IMR-90 (cell line): ENCODE measurements at regions not wholly inside any gene's neighbourhood (a gene's known extent, or its start where the extent isn't known, plus 50 kb on each side); places are given as distances from the start of the nearest gene placed in this dataset.

Experiments
- ATAC-seq: fragments of 200-7000 bp; cut with Tn5 transposase; 2 replicates; pipeline ENCODE4 v1.9.1; 2020; ENCODE audit warnings: low read depth, mild to moderate bottlenecking, moderate library complexity
- BruUV-seq: library from RNA; stranded (reverse); fragments of 400-500 nt; replicated peaks from 2 replicates; lab custom pipeline; 2021; lab: Mats Ljungman, UMichigan
- CTCF ChIA-PET: fragments of 300-600 bp; formaldehyde crosslinking; extraction: SDS; loops from one replicate; lab custom pipeline; 2021; ENCODE audit warnings: antibody characterized with exemption; lab: Yijun Ruan, JAX
- POLR2A ChIA-PET: fragments of 300-600 bp; sonication (Branson Sonifier 250); formaldehyde crosslinking; loops from one replicate; lab custom pipeline; 2022; ENCODE audit warnings: antibody characterized with exemption; ENCODE audit not compliant: unreplicated experiment; lab: Charles Lee
- DNase-seq: peaks from one replicate; pipeline ENCODE4 v3.0.0; 2013
- H2AFZ ChIP-seq: replicated peaks from 2 replicates; pipeline ENCODE3; 2013; ENCODE audit warnings: low read length, mild to moderate bottlenecking; ENCODE audit not compliant: poor library complexity
- H2AK5ac ChIP-seq: 2 replicates; pipeline ENCODE4 v1.6.1; 2013; ENCODE audit warnings: low read depth, low read length, inconsistent platforms
- H2AK9ac ChIP-seq: replicated peaks from 2 replicates; pipeline ENCODE3; 2013; ENCODE audit warnings: mild to moderate bottlenecking, low read depth, low read length, moderate library complexity; ENCODE audit not compliant: poor library complexity
- H2BK120ac ChIP-seq: 2 replicates; pipeline ENCODE4 v1.6.1; 2013; ENCODE audit warnings: low read depth, low read length, inconsistent platforms
- H2BK15ac ChIP-seq: 3 replicates; pipeline ENCODE4 v1.6.1; 2013; ENCODE audit warnings: low read depth, low read length, inconsistent platforms
- H2BK20ac ChIP-seq: 2 replicates; pipeline ENCODE4 v1.6.1; 2013; ENCODE audit warnings: low read depth, mild to moderate bottlenecking, inconsistent platforms, low read length, moderate library complexity
- H2BK5ac ChIP-seq: 2 replicates; pipeline ENCODE4 v1.6.1; 2013; ENCODE audit warnings: mild to moderate bottlenecking, low read depth, low read length, inconsistent platforms; ENCODE audit not compliant: poor library complexity, severe bottlenecking
- H3K14ac ChIP-seq: replicated peaks from 2 replicates; pipeline ENCODE4 v1.6.1; 2013; ENCODE audit warnings: low read depth, low read length, inconsistent platforms
- H3K18ac ChIP-seq: 2 replicates; pipeline ENCODE4 v1.6.1; 2013; ENCODE audit warnings: low read depth, low read length, control low read depth
- H3K23ac ChIP-seq: 2 replicates; pipeline ENCODE4 v1.6.1; 2013; ENCODE audit warnings: low read depth, low read length, inconsistent platforms
- H3K27ac ChIP-seq: 2 replicates; pipeline ENCODE4 v1.5.1; 2013; ENCODE audit warnings: mild to moderate bottlenecking, control low read depth, low read length; ENCODE audit not compliant: insufficient read depth
- H3K27me3 ChIP-seq: 2 replicates; pipeline ENCODE4 v1.6.1; 2013; ENCODE audit warnings: low read length; ENCODE audit not compliant: control insufficient read depth, insufficient read depth
- H3K36me3 ChIP-seq: 2 replicates; pipeline ENCODE4 v1.6.1; 2013; ENCODE audit warnings: low read length, mixed read lengths; ENCODE audit not compliant: control insufficient read depth, insufficient read depth
- H3K4ac ChIP-seq: 2 replicates; pipeline ENCODE4 v1.6.1; 2013; ENCODE audit warnings: low read depth, low read length, inconsistent platforms
- H3K4me1 ChIP-seq: 2 replicates; pipeline ENCODE4 v1.6.1; 2013; ENCODE audit warnings: low read length, mixed read lengths; ENCODE audit not compliant: control insufficient read depth, insufficient read depth
- H3K4me2 ChIP-seq: 2 replicates; pipeline ENCODE4 v1.6.1; 2013; ENCODE audit warnings: low read depth, mild to moderate bottlenecking, control low read depth, low read length, moderate library complexity
- H3K4me3 ChIP-seq: 2 replicates; pipeline ENCODE4 v1.5.1; 2013; ENCODE audit warnings: low read depth, mild to moderate bottlenecking, control low read depth, low read length, moderate library complexity; ENCODE audit not compliant: insufficient read depth
- H3K56ac ChIP-seq: 2 replicates; pipeline ENCODE4 v1.6.1; 2013; ENCODE audit warnings: low read length, inconsistent platforms; ENCODE audit not compliant: insufficient read depth; ENCODE audit errors: extremely low read depth
- H3K79me1 ChIP-seq, 2 experiments: 2 replicates each; pipeline ENCODE4 v1.6.1; 2013; ENCODE audit warnings: low read length in 2 of 2, inconsistent platforms in 1 of 2, low read depth in 1 of 2
- H3K9ac ChIP-seq: 2 replicates; pipeline ENCODE4 v1.6.1; 2013; ENCODE audit warnings: low read depth, low read length, control low read depth
- H3K9me1 ChIP-seq: 2 replicates; pipeline ENCODE4 v1.6.1; 2013; ENCODE audit warnings: low read length, inconsistent platforms; ENCODE audit not compliant: insufficient read depth
- H3K9me3 ChIP-seq: 2 replicates; pipeline ENCODE4 v1.6.1; 2013; ENCODE audit warnings: low read length; ENCODE audit not compliant: control insufficient read depth, insufficient read depth
- H4K20me1 ChIP-seq: 2 replicates; pipeline ENCODE4 v1.6.1; 2013; ENCODE audit warnings: low read length, inconsistent platforms; ENCODE audit not compliant: insufficient read depth
- H4K5ac ChIP-seq: 2 replicates; pipeline ENCODE4 v1.6.1; 2013; ENCODE audit warnings: mild to moderate bottlenecking, low read depth, low read length, control low read depth
- H4K8ac ChIP-seq, 2 experiments: 2 replicates each; pipeline ENCODE4 v1.6.1; 2013; ENCODE audit warnings: low read depth in 2 of 2, low read length in 2 of 2, control low read depth in 1 of 2, inconsistent platforms in 1 of 2
- H4K91ac ChIP-seq: 2 replicates; pipeline ENCODE4 v1.6.1; 2013; ENCODE audit warnings: low read depth, low read length, inconsistent platforms; ENCODE audit not compliant: insufficient read depth
- BHLHE40 ChIP-seq: fragments of 150-350 bp; IDR thresholded peaks from 2 replicates; pipeline ENCODE4 v1.6.1; 2016; ENCODE audit warnings: mild to moderate bottlenecking, low read depth, low read length
- CEBPB ChIP-seq: IDR thresholded peaks from 2 replicates; pipeline ENCODE4 v1.6.1; 2012; ENCODE audit warnings: low read depth, low read length, improper control_type of control experiment
- CHD1 ChIP-seq: IDR thresholded peaks from 2 replicates; pipeline ENCODE4 v1.6.1; 2012; ENCODE audit warnings: low read depth, low read length, improper control_type of control experiment
- MAFK ChIP-seq: IDR thresholded peaks from 2 replicates; pipeline ENCODE4 v1.6.1; 2012; ENCODE audit warnings: low read depth, low read length, improper control_type of control experiment
- MXI1 ChIP-seq: IDR thresholded peaks from 2 replicates; pipeline ENCODE4 v1.6.1; 2012; ENCODE audit warnings: low read depth, mild to moderate bottlenecking, low read length, moderate library complexity, borderline replicate concordance
- POLR2A ChIP-seq: IDR thresholded peaks from 2 replicates; pipeline ENCODE4 v1.6.1; 2012; ENCODE audit warnings: mild to moderate bottlenecking, low read depth, low read length
- RAD21 ChIP-seq: IDR thresholded peaks from 2 replicates; pipeline ENCODE4 v1.6.1; 2012; ENCODE audit warnings: low read length, improper control_type of control experiment
- RCOR1 ChIP-seq: IDR thresholded peaks from 2 replicates; pipeline ENCODE4 v1.6.1; 2012; ENCODE audit warnings: mild to moderate bottlenecking, low read length, improper control_type of control experiment; ENCODE audit not compliant: insufficient replicate concordance
- RFX5 ChIP-seq: IDR thresholded peaks from 2 replicates; pipeline ENCODE4 v1.8.0; 2012; ENCODE audit warnings: low read depth, mild to moderate bottlenecking, low read length, moderate library complexity
- SMC3 ChIP-seq: fragments of 150-350 bp; IDR thresholded peaks from 2 replicates; pipeline ENCODE4 v1.6.1; 2016; ENCODE audit warnings: low read depth, mild to moderate bottlenecking, antibody characterized with exemption, low read length, moderate library complexity
- WGBS, 2 experiments: methylation state at CpG; one replicate each; pipeline versions ENCODE4 v1.1.5 to v1.1.7; 2013; ENCODE audit warnings: missing lambda C conversion rate in 2 of 2; ENCODE audit not compliant: insufficient read length in 1 of 2; ENCODE audit errors: extremely low coverage in 2 of 2; 5-methylcytosine and 5-hydroxymethylcytosine counted together
- dilution Hi-C: fragments of 300-500 bp; cut with HindIII; formaldehyde crosslinking; loops from one replicate; pipeline ENCODE4 v1.14.3; 2018; ENCODE audit warnings: low sequenced_read_pairs; ENCODE audit not compliant: unreplicated experiment
- in situ Hi-C: fragments of 300-500 bp; cut with MboI; formaldehyde crosslinking; loops from 3 replicates; pipeline ENCODE4 v1.14.3; 2019; ENCODE audit warnings: low sequenced_read_pairs, inconsistent platforms, mixed read lengths
- intact Hi-C: fragments of 100-400 bp; cut with micrococcal nuclease; formaldehyde crosslinking; loops from 2 replicates; pipeline ENCODE4 v1.10.0; 2022
- TF ChIP-seq, protein P1 (sequence below): fragments of 150-350 bp; IDR thresholded peaks from 2 replicates; pipeline ENCODE4 v1.6.1; 2017; ENCODE audit warnings: mild to moderate bottlenecking, antibody characterized with exemption, low read length, low read depth
- TF ChIP-seq, protein P2 (sequence below): fragments of 150-350 bp; IDR thresholded peaks from 2 replicates; pipeline ENCODE4 v1.6.1; 2016; ENCODE audit warnings: low read depth, mild to moderate bottlenecking, low read length, moderate library complexity, borderline replicate concordance
- TF ChIP-seq, protein P3 (sequence below): conservative IDR thresholded peaks from 2 replicates; pipeline ENCODE4 v1.5.1; 2012; ENCODE audit warnings: mild to moderate bottlenecking, low read depth, low read length, improper control_type of control experiment

DNA sequence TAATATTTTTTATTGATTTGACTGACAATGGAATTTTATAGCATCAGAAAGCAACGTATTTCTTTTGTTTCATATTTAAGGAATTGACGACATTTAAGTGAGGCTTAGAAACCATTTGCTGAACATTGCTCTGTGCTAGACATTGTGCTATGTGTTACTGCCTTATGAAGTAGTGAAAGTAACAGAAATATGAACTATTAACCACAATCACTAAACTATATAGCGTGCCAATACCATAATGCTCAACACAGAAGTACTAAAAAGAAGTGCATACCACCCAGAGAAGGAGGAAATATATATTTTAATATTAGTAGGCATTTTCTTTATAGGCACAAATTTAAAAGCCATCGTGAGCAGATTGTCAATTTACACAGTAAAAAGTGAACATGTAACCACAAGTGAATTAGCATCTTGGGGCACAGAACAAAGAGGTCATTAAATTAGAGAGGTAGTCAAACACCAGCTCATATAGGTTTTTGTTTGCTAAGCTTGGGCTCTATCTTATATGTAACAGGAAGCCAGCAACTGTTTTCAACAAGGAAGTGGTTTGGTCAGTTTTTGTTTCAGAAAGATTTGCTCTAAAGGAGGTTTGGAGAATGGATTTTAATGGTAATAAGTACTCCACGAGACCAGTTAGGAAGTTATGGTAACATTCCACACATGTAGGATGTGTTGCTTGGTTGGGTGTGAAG is 270.7 kb downstream of the GRXCR1 start:
- no peaks in the 10 kb centered on the region for H3K4me1 ChIP-seq
- no peak overlapping the region for H3K4me2 ChIP-seq
- no peak overlapping the region for H2AK9ac ChIP-seq
- H4K91ac ChIP-seq: no peak overlapping the region
- no peak overlapping the region for H2AFZ ChIP-seq
- CTCF ChIA-PET: no interaction called here
- in situ Hi-C loops: no loop called here
- dilution Hi-C loops: no loop called here
- no peaks in the 10 kb centered on the region for H3K79me1 ChIP-seq
- WGBS, 2 experiments: no CpG with 5 or more reads among the region's 5 CpGs
- H3K27me3 ChIP-seq: no peaks in the 10 kb centered on the region
- DNase-seq (no peak), ATAC-seq (no peak)
- H3K4me3 ChIP-seq: no peak overlapping the region
- H3K27ac ChIP-seq: no peak overlapping the region
- H2AK5ac ChIP-seq: no peak overlapping the region
- H2BK15ac ChIP-seq: no peak overlapping the region
- no peaks in the 10 kb centered on the region for H4K20me1 ChIP-seq
- no peak overlapping the region for H4K8ac ChIP-seq
- no peaks in the 10 kb centered on the region for H3K9me1 ChIP-seq
- no peaks in the 10 kb centered on the region for H3K9me3 ChIP-seq
- BruUV-seq: no TSS peak
- H3K23ac ChIP-seq: no peak overlapping the region
- H3K18ac ChIP-seq: no peak overlapping the region
- intact Hi-C loops: no loop called here
- H2BK5ac ChIP-seq: no peak overlapping the region
- no peak overlapping the region for H3K9ac ChIP-seq
- TF ChIP-seq MAFK (no peak), RCOR1 (no peak), BHLHE40 (no peak), MXI1 (no peak), SMC3 (no peak), POLR2A (no peak), CEBPB (no peak), RFX5 (no peak), CHD1 (no peak), RAD21 (no peak)
- TF ChIP-seq, protein P1, sequence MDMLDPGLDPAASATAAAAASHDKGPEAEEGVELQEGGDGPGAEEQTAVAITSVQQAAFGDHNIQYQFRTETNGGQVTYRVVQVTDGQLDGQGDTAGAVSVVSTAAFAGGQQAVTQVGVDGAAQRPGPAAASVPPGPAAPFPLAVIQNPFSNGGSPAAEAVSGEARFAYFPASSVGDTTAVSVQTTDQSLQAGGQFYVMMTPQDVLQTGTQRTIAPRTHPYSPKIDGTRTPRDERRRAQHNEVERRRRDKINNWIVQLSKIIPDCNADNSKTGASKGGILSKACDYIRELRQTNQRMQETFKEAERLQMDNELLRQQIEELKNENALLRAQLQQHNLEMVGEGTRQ: no peak
- TF ChIP-seq, protein P2, sequence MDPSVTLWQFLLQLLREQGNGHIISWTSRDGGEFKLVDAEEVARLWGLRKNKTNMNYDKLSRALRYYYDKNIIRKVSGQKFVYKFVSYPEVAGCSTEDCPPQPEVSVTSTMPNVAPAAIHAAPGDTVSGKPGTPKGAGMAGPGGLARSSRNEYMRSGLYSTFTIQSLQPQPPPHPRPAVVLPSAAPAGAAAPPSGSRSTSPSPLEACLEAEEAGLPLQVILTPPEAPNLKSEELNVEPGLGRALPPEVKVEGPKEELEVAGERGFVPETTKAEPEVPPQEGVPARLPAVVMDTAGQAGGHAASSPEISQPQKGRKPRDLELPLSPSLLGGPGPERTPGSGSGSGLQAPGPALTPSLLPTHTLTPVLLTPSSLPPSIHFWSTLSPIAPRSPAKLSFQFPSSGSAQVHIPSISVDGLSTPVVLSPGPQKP: no peak
- TF ChIP-seq, protein P3, sequence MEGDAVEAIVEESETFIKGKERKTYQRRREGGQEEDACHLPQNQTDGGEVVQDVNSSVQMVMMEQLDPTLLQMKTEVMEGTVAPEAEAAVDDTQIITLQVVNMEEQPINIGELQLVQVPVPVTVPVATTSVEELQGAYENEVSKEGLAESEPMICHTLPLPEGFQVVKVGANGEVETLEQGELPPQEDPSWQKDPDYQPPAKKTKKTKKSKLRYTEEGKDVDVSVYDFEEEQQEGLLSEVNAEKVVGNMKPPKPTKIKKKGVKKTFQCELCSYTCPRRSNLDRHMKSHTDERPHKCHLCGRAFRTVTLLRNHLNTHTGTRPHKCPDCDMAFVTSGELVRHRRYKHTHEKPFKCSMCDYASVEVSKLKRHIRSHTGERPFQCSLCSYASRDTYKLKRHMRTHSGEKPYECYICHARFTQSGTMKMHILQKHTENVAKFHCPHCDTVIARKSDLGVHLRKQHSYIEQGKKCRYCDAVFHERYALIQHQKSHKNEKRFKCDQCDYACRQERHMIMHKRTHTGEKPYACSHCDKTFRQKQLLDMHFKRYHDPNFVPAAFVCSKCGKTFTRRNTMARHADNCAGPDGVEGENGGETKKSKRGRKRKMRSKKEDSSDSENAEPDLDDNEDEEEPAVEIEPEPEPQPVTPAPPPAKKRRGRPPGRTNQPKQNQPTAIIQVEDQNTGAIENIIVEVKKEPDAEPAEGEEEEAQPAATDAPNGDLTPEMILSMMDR: no peak
- no peak overlapping the region for H2BK120ac ChIP-seq
- no peak overlapping the region for H4K5ac ChIP-seq
- no peak overlapping the region for H2BK20ac ChIP-seq
- H3K4ac ChIP-seq: no peak overlapping the region
- no peak overlapping the region for H3K56ac ChIP-seq
- H3K36me3 ChIP-seq: no peaks in the 10 kb centered on the region
- H3K14ac ChIP-seq: no peak overlapping the region
- POLR2A ChIA-PET: no interaction called here
